Stimulated activated CD8-positive, alpha-beta memory T cell treated with anti-CD3 and anti-CD28 coated beads, Interleukin-15, amount 100 ng/mL, for 4 hours (primary cell): ENCODE measurements at regions not wholly inside any gene's neighbourhood (a gene's known extent, or its start where the extent isn't known, plus 50 kb on each side); places are given as distances from the start of the nearest gene placed in this dataset.
"Not testable (repeated sequence)": the region's sequence is repeated elsewhere in the genome, so short reads cannot be mapped to it uniquely, and the experiment has no call there.

Experiments used
- DNase-seq, 2 donors: peaks; one replicate each; pipeline ENCODE4 v3.0.0-alpha.2; 2020; ENCODE audit warnings: low read depth in 2 of 2

GRCh38 chr1:120357046-120357445 is 57.8 kb upstream of the NBPF8 start:
- peak; percentile 11 to 36 for DNase-seq

GRCh38 chr1:120356170-120356569 is 58.7 kb upstream of the NBPF8 start:
- DNase-seq = not testable (repeated sequence)

GRCh38 chr1:120354618-120355184 is 60.1 kb upstream of the NBPF8 start:
- DNase-seq = peak in 1 of 2 donors; percentile 17

- DNase-seq = not testable (repeated sequence)
Measured at GRCh38 chr1:120342231-120343073, 72.4 kb upstream of the NBPF8 start.

GRCh38 chr1:120341756-120342155 is 73.1 kb upstream of the NBPF8 start:
- DNase-seq = not testable (repeated sequence)

- peak in 1 of 2 donors; percentile 37 for DNase-seq
Measured at GRCh38 chr1:120340838-120341751, 73.7 kb upstream of the NBPF8 start.

- not testable (repeated sequence) for DNase-seq
Measured at GRCh38 chr1:120315738-120316137, 99.1 kb upstream of the NBPF8 start.

GRCh38 chr1:120311930-120312329 is 102.9 kb upstream of the NBPF8 start:
- DNase-seq = not testable (repeated sequence)

GRCh38 chr1:120308940-120309578 is 105.8 kb upstream of the NBPF8 start:
- not testable (repeated sequence) for DNase-seq

- DNase-seq = not testable (repeated sequence)
Measured at GRCh38 chr1:120305046-120305445, 109.8 kb upstream of the NBPF8 start.

GRCh38 chr1:120304341-120304740 is 110.5 kb upstream of the NBPF8 start:
- not testable (repeated sequence) for DNase-seq

GRCh38 chr1:120299433-120300057 is 115.3 kb upstream of the NBPF8 start:
- not testable (repeated sequence) for DNase-seq

GRCh38 chr1:120298487-120298886 is 116.3 kb upstream of the NBPF8 start:
- not testable (repeated sequence) for DNase-seq

- not testable (repeated sequence) for DNase-seq
Measured at GRCh38 chr1:120297345-120297953, 117.4 kb upstream of the NBPF8 start.

- not testable (repeated sequence) for DNase-seq
Measured at GRCh38 chr1:120290105-120290504, 113.8 kb upstream of the SEC22B start.

GRCh38 chr1:120289601-120290074 is 113.3 kb upstream of the SEC22B start:
- DNase-seq = not testable (repeated sequence)

GRCh38 chr1:120288814-120289600 is 112.7 kb upstream of the SEC22B start:
- not testable (repeated sequence) for DNase-seq

- not testable (repeated sequence) for DNase-seq
Measured at GRCh38 chr1:120288167-120288566, 111.8 kb upstream of the SEC22B start.

GRCh38 chr1:120282744-120283464 is 106.6 kb upstream of the SEC22B start:
- not testable (repeated sequence) for DNase-seq
